Astrocyte (in vitro differentiated cells and primary cell): ENCODE measurements at regions not wholly inside any gene's neighbourhood (a gene's known extent, or its start where the extent isn't known, plus 50 kb on each side); places are given as distances from the start of the nearest gene placed in this dataset.

Source experiments
- CTCF ChIP-seq: IDR thresholded peaks from 2 replicates; pipeline ENCODE4 v1.5.1; 2011; ENCODE audit warnings: low read depth, mild to moderate bottlenecking, inconsistent platforms, low read length, moderate library complexity; ENCODE audit not compliant: insufficient read depth
- EZH2 ChIP-seq: IDR thresholded peaks from 2 replicates; pipeline ENCODE4 v1.6.1; 2012; ENCODE audit warnings: mild to moderate bottlenecking, low read length, inconsistent platforms; ENCODE audit not compliant: insufficient read depth

GRCh38 chr10:27360581-27361172, 120.1 kb upstream of the ACBD5 start:
- TF ChIP-seq CTCF (peak; percentile 92), EZH2 (no peak)
